GM10266 (cell line): ENCODE measurements at regions not wholly inside any gene's neighbourhood (a gene's known extent, or its start where the extent isn't known, plus 50 kb on each side); places are given as distances from the start of the nearest gene placed in this dataset.

Experiments used
- DNase-seq: peaks from one replicate; pipeline ENCODE4 v3.0.0; 2012; ENCODE audit errors: extremely low spot score
- TF ChIP-seq, protein P1 (sequence below): IDR thresholded peaks from 2 replicates; pipeline ENCODE4 v1.5.1; 2012; ENCODE audit warnings: mild to moderate bottlenecking, low read depth; ENCODE audit not compliant: control insufficient read depth, insufficient read depth; ENCODE audit errors: missing control alignments

DNA sequence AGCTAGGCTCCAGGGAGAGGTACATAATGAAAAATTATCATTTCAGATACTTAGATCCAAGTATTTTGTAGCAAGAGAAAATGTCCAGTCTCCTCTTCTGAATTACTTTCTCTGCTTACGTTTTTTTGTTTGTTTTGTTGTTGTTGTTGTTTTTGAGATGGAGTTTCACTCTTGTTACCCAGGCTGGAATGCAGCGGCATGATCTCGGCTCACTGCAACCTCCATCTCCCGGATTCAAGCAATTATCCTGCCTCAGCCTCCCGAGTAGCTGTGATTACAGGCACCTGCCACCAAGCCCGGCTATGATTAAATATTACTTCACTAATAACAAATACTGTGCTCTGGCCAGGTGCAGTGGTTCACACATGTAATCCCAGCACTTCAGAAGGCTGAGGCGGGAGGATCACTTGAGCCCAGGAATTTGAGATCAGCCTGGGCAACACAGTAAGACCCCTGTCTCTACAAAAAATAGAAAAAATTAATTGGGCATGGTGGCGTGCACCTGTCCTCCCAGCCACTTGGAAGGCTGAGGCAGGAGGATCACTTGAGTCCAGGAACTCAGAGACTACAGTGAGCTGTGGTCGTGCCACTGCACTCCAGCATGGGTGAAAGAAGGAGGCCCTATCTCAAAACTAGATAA is 155.0 kb upstream of the JARID2 start:
- no peak for DNase-seq
- TF ChIP-seq, protein P1, sequence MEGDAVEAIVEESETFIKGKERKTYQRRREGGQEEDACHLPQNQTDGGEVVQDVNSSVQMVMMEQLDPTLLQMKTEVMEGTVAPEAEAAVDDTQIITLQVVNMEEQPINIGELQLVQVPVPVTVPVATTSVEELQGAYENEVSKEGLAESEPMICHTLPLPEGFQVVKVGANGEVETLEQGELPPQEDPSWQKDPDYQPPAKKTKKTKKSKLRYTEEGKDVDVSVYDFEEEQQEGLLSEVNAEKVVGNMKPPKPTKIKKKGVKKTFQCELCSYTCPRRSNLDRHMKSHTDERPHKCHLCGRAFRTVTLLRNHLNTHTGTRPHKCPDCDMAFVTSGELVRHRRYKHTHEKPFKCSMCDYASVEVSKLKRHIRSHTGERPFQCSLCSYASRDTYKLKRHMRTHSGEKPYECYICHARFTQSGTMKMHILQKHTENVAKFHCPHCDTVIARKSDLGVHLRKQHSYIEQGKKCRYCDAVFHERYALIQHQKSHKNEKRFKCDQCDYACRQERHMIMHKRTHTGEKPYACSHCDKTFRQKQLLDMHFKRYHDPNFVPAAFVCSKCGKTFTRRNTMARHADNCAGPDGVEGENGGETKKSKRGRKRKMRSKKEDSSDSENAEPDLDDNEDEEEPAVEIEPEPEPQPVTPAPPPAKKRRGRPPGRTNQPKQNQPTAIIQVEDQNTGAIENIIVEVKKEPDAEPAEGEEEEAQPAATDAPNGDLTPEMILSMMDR: no peak

DNA sequence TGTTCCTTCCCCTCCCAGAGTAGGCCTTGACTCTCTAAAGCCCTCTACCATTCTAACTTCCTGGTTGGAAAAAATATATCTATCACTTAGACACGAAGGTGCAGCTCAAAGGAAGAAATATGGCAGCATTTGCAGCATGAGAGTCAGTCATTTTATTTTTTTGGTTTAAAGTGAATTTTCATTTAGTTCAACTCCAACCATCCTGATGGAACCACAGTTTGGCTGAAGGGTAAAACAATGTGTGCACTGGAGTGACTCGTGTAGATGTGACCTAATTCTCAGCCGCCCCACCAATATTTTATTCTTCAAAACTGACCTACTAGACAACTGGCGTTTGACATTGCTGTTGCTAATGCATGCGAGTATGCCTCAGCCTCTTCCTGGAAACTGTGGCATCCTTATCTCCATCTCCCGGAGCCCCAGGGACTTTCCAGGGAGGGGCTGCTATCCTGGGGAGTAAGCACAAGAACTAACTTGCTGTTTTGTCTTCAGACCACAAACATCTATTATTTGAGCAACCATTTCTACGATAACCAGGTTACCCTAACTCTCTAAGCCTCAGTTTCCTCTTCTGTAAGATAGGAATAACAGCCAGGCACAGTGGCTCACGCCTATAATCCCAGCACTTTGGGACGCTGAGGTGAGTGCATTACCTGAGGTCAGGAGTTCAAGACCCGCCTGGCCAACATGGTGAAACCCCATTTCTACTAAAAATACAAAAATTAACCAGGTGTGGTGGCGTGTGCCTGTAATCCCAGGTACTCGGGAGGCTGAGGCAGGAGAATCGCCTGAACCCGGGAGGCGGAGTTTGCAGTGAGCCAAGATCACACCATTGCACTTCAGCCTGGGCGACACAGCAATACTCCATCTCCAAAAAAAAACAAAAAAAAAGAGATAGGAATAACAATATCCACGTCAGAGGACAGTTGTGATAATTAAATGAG is 148.7 kb upstream of the JARID2 start:
- no peak for DNase-seq
- TF ChIP-seq, protein P1: no peak

DNA sequence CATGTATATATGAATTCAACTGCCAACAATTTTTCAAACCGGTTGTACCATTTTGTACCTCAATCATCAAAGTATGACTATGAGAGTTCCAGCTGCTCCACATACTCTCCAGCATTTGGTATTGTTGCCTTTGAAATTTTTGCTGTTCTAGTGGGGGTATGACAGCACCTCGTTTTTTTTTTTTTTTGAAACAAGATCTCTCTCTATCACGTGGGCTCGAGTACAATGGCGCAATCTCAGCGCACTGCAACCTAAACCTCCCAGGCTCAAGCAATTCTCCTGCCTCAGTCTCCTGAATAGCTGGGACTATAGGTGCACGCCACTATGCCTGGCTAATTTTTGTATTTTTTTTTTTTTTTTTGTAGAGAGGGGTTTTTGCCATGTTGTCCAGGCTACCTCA is 144.7 kb upstream of the JARID2 start:
- TF ChIP-seq, protein P1: no peak

GRCh38 chr6:15102241-15102640 is 143.6 kb upstream of the JARID2 start:
- DNase-seq: no peak
- TF ChIP-seq, protein P1: no peak

More for the DNA sequence above, 144.7 kb upstream of the JARID2 start:
- no peak for DNase-seq

DNA sequence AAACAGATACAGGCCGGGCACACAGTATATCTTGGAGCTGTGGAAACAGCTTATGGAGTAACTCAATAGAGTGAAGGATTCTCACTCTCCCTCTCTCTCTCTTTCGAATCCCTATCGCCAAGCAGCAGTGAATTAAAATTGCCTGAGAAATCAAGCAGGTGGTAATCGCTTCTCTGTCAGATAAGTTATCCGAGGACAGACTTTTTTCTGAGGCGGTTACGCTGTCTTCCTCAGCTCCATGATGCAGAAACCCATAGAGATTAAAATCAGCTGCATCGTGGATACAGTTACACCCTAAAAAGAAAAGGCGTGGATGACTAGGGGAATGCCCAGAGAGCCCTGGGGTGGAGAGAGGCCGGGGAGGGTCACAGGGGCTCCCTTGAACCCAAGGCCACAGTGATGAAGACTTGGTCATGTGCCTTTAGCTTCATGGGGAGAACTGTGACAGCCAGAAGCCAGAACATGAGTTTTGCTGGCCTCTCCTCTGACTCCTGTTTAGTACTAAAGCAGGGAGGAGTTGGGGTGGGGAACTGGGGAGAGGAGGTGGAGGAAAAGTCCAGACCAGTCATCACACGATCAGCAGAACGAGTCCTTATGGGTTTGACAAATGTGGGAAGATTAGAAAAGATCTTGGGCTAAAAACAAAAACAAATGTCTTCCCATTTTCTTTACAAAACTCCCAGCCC is 138.8 kb upstream of the JARID2 start:
- TF ChIP-seq, protein P1: no peak

DNA sequence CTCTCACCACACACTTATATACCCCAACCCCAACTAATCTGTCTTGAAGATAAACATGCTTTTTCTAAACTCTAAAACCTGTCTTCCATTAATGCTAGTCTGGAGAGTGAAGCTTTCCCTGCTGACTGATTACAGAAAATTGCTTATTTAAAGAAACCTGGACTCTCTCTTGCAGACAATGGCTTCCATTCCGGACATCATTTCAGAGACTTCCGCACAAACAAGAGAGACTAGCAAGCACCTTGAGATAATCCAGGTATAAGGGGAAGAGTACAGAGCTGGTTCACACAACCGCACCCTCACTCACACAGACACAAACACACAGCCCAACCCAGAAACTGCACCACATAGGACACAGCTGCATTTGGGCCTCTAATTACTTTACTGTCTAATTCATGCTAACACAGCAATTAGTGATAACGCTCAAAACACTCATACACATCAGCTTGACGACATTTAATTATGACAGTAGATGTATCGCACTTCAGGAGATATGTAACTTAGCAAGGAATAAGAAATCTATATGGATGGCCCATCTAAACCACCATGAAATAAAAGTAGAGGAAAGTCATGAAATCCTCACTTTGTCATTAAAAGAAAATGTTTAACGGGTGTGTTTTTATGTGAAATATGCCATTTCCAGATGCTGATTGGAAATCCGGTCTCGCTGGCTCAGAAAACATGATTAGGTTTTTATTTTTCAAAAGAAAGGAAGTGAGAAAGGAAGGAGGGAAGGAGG is 138.1 kb upstream of the JARID2 start:
- DNase-seq: no peak
- TF ChIP-seq, protein P1: no peak

More for the DNA sequence above, 138.8 kb upstream of the JARID2 start:
- DNase-seq: no peak
